ENCODE measurements at regions not wholly inside any gene's neighbourhood (a gene's known extent, or its start where the extent isn't known, plus 50 kb on each side); places are given as distances from the start of the nearest gene placed in this dataset.

GRCh38 chr16:6363896-6364607, 968.6 kb upstream of the RBFOX1 start:
- no peak for TF ChIP-seq EZH2 (IDR thresholded peaks at IDR 0.05)
- TF ChIP-seq POLR2AphosphoS5 (IDR thresholded peaks at IDR 0.05; ENCODE audit: borderline replicate concordance, low read depth, low read length) = no peak

Data from SK-N-MC (cell line).